ENCODE measurements at regions not wholly inside any gene's neighbourhood (a gene's known extent, or its start where the extent isn't known, plus 50 kb on each side); places are given as distances from the start of the nearest gene placed in this dataset.

DNA sequence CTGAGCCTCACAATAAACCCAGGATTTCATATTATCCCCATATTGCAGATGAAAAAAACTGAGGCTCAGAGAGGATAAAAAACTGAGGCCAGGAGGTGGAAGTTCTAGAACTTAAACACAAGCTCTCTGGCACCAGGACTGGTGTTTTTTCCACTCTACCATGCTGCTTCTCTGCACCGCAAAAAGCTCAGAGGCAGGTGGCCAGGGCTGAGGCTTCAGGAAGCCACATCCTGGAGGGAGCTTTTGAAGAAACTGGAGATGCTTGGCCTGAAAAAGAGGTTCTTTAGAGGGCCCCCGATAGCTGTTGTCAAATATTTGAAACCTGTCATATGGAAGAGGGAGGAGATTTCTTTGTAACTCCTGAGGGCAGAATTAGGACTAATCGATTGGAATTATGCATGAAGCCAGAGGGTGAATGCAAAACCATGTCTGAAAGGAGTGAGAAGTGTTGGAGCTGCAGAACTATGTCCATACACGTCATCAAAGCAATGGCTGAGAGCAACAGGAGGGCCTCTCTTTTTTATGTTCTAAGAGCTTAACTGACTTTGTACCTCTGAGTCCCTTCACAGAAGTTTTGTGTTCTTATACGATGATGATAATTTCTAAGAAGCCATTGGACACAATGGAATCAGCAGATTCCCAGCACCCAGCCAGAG lies 448.6 kb downstream of the FUT8 start:
- TF ChIP-seq, protein P1, sequence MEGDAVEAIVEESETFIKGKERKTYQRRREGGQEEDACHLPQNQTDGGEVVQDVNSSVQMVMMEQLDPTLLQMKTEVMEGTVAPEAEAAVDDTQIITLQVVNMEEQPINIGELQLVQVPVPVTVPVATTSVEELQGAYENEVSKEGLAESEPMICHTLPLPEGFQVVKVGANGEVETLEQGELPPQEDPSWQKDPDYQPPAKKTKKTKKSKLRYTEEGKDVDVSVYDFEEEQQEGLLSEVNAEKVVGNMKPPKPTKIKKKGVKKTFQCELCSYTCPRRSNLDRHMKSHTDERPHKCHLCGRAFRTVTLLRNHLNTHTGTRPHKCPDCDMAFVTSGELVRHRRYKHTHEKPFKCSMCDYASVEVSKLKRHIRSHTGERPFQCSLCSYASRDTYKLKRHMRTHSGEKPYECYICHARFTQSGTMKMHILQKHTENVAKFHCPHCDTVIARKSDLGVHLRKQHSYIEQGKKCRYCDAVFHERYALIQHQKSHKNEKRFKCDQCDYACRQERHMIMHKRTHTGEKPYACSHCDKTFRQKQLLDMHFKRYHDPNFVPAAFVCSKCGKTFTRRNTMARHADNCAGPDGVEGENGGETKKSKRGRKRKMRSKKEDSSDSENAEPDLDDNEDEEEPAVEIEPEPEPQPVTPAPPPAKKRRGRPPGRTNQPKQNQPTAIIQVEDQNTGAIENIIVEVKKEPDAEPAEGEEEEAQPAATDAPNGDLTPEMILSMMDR (IDR thresholded peaks at IDR 0.05; ENCODE audit: insufficient read depth, low read length, poor library complexity, severe bottlenecking) = no peak
- no peak for TF ChIP-seq EZH2phosphoT487 (conservative IDR thresholded peaks at IDR 0.05; ENCODE audit: low read length)

All from SU-DHL-6 (cell line).